Activated T-helper 1 cell treated with anti-CD3 and anti-CD28 coated beads, Interleukin-12 subunit alpha, Interleukin-12 subunit beta, Interleukin-2, Interleukin-4 antibody, amounts not matched to agents 30 ng/mL and 10 ng/mL and 1 ng/mL, durations not matched to agents 14 hours and 24 hours and 36 hours (primary cell): ENCODE measurements at regions not wholly inside any gene's neighbourhood (a gene's known extent, or its start where the extent isn't known, plus 50 kb on each side); places are given as distances from the start of the nearest gene placed in this dataset.

Experiments
- DNase-seq: peaks from one replicate; pipeline ENCODE4 v3.0.0; 2021; ENCODE audit warnings: low spot score
- H3K27ac Mint-ChIP-seq: one replicate; pipeline ENCODE4 v1.8.0; 2021; ENCODE audit warnings: mild to moderate bottlenecking, mixed read lengths
- H3K27me3 Mint-ChIP-seq: one replicate; pipeline ENCODE4 v1.8.0; 2022; ENCODE audit warnings: mild to moderate bottlenecking, moderate library complexity, mixed read lengths; ENCODE audit not compliant: insufficient read depth
- H3K36me3 Mint-ChIP-seq: one replicate; pipeline ENCODE4 v1.8.0; 2021; ENCODE audit warnings: low read depth, mixed read lengths
- H3K4me1 Mint-ChIP-seq: one replicate; pipeline ENCODE4 v1.8.0; 2021; ENCODE audit warnings: low read depth, mixed read lengths
- H3K4me3 Mint-ChIP-seq: one replicate; pipeline ENCODE4 v1.8.0; 2021; ENCODE audit warnings: mild to moderate bottlenecking, moderate library complexity, mixed read lengths
- H3K9me3 Mint-ChIP-seq: one replicate; pipeline ENCODE4 v1.8.0; 2021; ENCODE audit warnings: mixed read lengths
- intact Hi-C: fragments of 100-400 bp; cut with micrococcal nuclease; formaldehyde crosslinking; loops from one replicate; pipeline ENCODE4 v1.15.1; 2024

- Mint-ChIP-seq H3K27me3 (no peaks in the 10 kb centered on the region), H3K4me1 (no peaks in the 10 kb centered on the region), H3K36me3 (no peaks in the 10 kb centered on the region), H3K9me3 (peaks cover 28% of the 10 kb centered on the region), H3K27ac (no peak overlapping the region), H3K4me3 (no peak overlapping the region)
- DNase-seq = no peak
- intact Hi-C loops = no loop called here
These were observed 1073.3 kb upstream of the PHF14 start for GRCh38 chr7:9900339-9900738.

- Mint-ChIP-seq H3K4me3 (no peak overlapping the region), H3K4me1 (no peaks in the 10 kb centered on the region), H3K36me3 (no peaks in the 10 kb centered on the region), H3K9me3 (peaks cover 11% of the 10 kb centered on the region), H3K27me3 (no peaks in the 10 kb centered on the region), H3K27ac (no peak overlapping the region)
- no peak for DNase-seq
- intact Hi-C loops = no loop called here
These were observed 1052.3 kb upstream of the PHF14 start for GRCh38 chr7:9921326-9921725.

DNA sequence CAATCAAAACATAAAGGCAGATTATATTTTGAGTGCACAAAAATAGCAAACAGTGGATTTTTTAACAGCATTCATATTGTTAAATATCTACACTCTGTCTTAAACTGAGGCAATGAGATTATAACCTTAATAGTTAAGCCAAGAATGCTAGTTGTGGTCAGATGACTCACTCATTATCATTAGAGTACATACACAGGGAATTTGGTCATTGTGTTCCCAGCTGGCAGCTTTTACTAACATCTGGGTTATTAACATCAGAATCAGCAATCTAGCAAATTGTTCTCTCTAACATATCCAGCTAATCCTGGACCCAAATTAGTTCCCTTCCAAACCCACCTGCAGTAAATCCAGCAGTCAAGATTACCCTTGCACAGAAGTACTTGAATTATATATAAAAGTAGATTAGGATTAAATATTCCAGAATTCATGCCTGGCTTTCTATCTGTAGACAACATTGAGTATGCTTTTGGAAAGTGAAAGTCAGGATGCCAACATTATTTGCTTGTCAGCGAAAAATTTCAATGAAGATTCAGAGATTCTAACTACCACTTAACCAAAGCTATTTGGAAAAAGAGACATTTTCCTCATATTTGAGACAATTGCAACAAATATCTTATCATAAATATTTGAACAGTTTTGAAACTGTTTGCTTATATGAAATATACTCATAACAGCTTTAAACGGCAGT is 1035.6 kb upstream of the PHF14 start:
- Mint-ChIP-seq H3K36me3 (no peaks in the 10 kb centered on the region), H3K9me3 (no peaks in the 10 kb centered on the region), H3K27me3 (no peaks in the 10 kb centered on the region), H3K4me3 (no peak overlapping the region), H3K27ac (no peak overlapping the region), H3K4me1 (no peaks in the 10 kb centered on the region)
- no peak for DNase-seq
- intact Hi-C loops = no loop called here

GRCh38 chr7:9939176-9939575 is 1034.5 kb upstream of the PHF14 start:
- H3K9me3 Mint-ChIP-seq = no peaks in the 10 kb centered on the region
- no peaks in the 10 kb centered on the region for H3K36me3 Mint-ChIP-seq
- H3K27me3 Mint-ChIP-seq = no peaks in the 10 kb centered on the region
- no peak overlapping the region for H3K27ac Mint-ChIP-seq
- no peak overlapping the region for H3K4me3 Mint-ChIP-seq
- intact Hi-C loops = no loop called here
- no peak for DNase-seq
- H3K4me1 Mint-ChIP-seq = no peaks in the 10 kb centered on the region

- DNase-seq = no peak
- intact Hi-C loops = no loop called here
- H3K27me3 Mint-ChIP-seq = no peaks in the 10 kb centered on the region
- no peak overlapping the region for H3K4me3 Mint-ChIP-seq
- H3K36me3 Mint-ChIP-seq = no peaks in the 10 kb centered on the region
- peaks cover 5% of the 10 kb centered on the region for H3K9me3 Mint-ChIP-seq
- no peaks in the 10 kb centered on the region for H3K4me1 Mint-ChIP-seq
- H3K27ac Mint-ChIP-seq = no peak overlapping the region
These were observed 1028.5 kb upstream of the PHF14 start for GRCh38 chr7:9945131-9945530.

- H3K4me3 Mint-ChIP-seq = no peak overlapping the region
- H3K27me3 Mint-ChIP-seq = no peaks in the 10 kb centered on the region
- H3K27ac Mint-ChIP-seq = no peak overlapping the region
- DNase-seq = no peak
- H3K36me3 Mint-ChIP-seq = no peaks in the 10 kb centered on the region
- peaks cover 5% of the 10 kb centered on the region for H3K9me3 Mint-ChIP-seq
- intact Hi-C loops = no loop called here
- H3K4me1 Mint-ChIP-seq = no peaks in the 10 kb centered on the region
These were observed 1027.8 kb upstream of the PHF14 start for GRCh38 chr7:9945857-9946256.

DNA sequence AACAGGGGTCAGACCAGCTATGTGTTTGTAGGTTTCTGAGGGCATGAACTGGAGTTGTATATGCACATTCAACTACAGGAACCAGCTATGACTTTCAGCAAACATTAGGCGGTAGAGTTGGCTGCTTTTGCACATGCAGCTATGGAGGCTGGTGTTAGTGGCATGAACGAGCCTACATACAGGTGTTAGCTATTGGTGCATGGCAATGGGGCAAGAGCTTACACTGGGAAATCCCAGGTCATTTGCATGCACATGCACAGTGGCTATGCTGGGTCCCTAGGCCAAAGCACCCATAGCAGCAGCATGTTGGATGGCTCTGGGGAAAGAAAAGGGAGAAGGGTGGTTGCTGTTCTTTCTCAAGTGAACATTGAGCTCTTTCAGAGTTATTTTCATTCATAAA is 1018.5 kb upstream of the PHF14 start:
- DNase-seq = no peak
- intact Hi-C loops = no loop called here
- H3K27ac Mint-ChIP-seq = no peak overlapping the region
- no peaks in the 10 kb centered on the region for H3K36me3 Mint-ChIP-seq
- no peaks in the 10 kb centered on the region for H3K4me1 Mint-ChIP-seq
- no peaks in the 10 kb centered on the region for H3K9me3 Mint-ChIP-seq
- no peaks in the 10 kb centered on the region for H3K27me3 Mint-ChIP-seq
- no peak overlapping the region for H3K4me3 Mint-ChIP-seq

DNA sequence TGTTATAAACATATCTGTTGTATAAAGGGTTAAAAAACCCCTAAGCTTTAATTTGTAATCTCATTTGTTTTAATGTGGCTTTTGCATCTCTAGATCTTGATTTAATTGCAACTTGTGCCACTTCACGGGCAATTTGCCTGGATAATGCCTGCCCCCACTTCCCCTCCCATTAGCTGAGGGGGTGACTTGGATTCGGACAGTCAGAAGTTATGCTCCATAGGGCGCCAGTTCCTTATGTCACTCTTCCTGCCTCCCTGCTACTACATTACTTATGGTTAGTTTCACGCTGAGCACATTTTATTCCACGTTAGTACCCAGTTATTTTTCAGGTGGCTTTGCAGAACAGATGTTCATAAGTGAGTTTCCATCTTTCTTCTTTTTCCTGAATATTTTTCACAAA is 1015.2 kb upstream of the PHF14 start:
- H3K27ac Mint-ChIP-seq = no peak overlapping the region
- H3K4me1 Mint-ChIP-seq = no peaks in the 10 kb centered on the region
- intact Hi-C loops = no loop called here
- no peaks in the 10 kb centered on the region for H3K27me3 Mint-ChIP-seq
- no peaks in the 10 kb centered on the region for H3K36me3 Mint-ChIP-seq
- H3K9me3 Mint-ChIP-seq = no peaks in the 10 kb centered on the region
- no peak for DNase-seq
- H3K4me3 Mint-ChIP-seq = no peak overlapping the region

- Mint-ChIP-seq H3K9me3 (no peaks in the 10 kb centered on the region), H3K4me3 (no peak overlapping the region), H3K4me1 (no peaks in the 10 kb centered on the region), H3K27me3 (no peaks in the 10 kb centered on the region), H3K27ac (no peak overlapping the region), H3K36me3 (no peaks in the 10 kb centered on the region)
- no peak for DNase-seq
- intact Hi-C loops = no loop called here
These were observed 1013.2 kb upstream of the PHF14 start for GRCh38 chr7:9960460-9960859.

- Mint-ChIP-seq H3K27ac (no peak overlapping the region), H3K36me3 (no peaks in the 10 kb centered on the region), H3K4me3 (no peak overlapping the region), H3K4me1 (no peaks in the 10 kb centered on the region), H3K9me3 (no peaks in the 10 kb centered on the region), H3K27me3 (no peaks in the 10 kb centered on the region)
- intact Hi-C loops = no loop called here
- DNase-seq = no peak
These were observed 1012.3 kb upstream of the PHF14 start for GRCh38 chr7:9961161-9961922.

DNA sequence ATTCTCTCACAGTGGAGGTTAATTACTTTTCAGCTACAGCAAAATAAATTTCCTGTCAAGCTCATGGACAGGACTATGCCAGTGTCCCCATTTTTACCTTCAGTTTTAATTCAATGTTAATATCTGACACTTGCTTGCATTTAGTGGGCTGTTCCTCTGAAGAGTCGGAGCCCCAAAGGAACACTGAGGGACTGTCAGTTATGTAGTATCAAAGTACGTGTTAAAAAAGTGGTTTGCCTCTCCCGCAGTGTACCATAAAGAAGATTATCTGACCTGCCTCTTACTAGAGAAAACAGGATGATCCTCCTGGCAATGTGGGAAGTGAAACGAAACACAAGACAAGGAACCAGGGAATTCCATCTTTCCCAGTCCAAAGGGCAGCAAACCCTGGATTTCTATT is 1010.9 kb upstream of the PHF14 start:
- H3K27me3 Mint-ChIP-seq = no peaks in the 10 kb centered on the region
- DNase-seq = no peak
- no peak overlapping the region for H3K27ac Mint-ChIP-seq
- H3K4me3 Mint-ChIP-seq = no peak overlapping the region
- no peaks in the 10 kb centered on the region for H3K36me3 Mint-ChIP-seq
- intact Hi-C loops = no loop called here
- no peaks in the 10 kb centered on the region for H3K4me1 Mint-ChIP-seq
- peaks cover 5% of the 10 kb centered on the region for H3K9me3 Mint-ChIP-seq

GRCh38 chr7:9978106-9979064 is 995.3 kb upstream of the PHF14 start:
- no peak overlapping the region for H3K27ac Mint-ChIP-seq
- intact Hi-C loops = no loop called here
- H3K36me3 Mint-ChIP-seq = no peaks in the 10 kb centered on the region
- no peak overlapping the region for H3K4me3 Mint-ChIP-seq
- H3K27me3 Mint-ChIP-seq = no peaks in the 10 kb centered on the region
- H3K9me3 Mint-ChIP-seq = no peaks in the 10 kb centered on the region
- DNase-seq = no peak
- H3K4me1 Mint-ChIP-seq = no peaks in the 10 kb centered on the region
